HG03571 (cell line): ENCODE measurements at regions not wholly inside any gene's neighbourhood (a gene's known extent, or its start where the extent isn't known, plus 50 kb on each side); places are given as distances from the start of the nearest gene placed in this dataset.
A peak's percentile ranks its signal among the peaks of the same experiment; 100 is the strongest.
"Not testable (repeated sequence)": the region's sequence is repeated elsewhere in the genome, so short reads cannot be mapped to it uniquely, and the experiment has no call there.

Experiments
- ATAC-seq: cut with Tn5 transposase; IDR thresholded peaks from one replicate; pipeline ENCODE4 v1.9.1; 2021; ENCODE audit not compliant: unreplicated experiment

DNA sequence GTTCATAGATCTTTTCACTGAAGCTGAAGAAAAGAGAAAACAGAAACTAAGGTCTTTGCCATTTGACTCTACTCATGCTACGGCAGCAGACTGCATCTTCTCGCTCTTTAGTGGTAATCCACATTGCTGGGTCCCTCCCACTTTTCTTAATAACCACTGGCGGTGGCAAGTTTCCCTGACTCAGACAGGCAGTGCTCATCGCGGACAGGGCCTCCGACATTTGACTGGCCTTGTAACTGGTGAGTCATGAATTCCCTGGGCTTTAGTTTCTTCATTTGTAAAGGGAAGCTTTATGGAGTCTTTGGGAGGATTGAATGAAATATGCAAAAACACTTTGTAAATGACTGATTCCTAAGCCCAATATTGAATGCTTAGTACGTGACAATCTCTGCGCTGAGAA, 238.2 kb upstream of the RBBP8 start:
- no peak for ATAC-seq

DNA sequence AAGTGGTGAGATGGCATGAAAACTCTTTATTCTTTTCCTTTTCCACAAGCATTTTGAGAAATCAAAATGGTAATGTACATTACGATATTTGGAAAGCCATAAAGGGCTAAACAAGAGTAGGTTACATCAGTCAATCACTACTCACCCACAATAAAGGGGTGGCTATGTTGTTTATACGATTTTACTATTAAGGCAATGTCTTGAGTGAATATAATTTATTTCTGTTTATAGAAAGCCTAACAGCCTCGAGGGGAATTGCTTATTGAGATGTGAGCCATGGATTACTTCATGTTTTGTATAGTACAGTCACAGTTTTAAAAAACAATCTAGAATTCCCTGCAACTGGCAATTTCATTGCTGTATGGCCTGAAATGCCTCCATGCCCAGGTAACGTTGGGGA, 237.5 kb upstream of the RBBP8 start:
- ATAC-seq, result no peak

DNA sequence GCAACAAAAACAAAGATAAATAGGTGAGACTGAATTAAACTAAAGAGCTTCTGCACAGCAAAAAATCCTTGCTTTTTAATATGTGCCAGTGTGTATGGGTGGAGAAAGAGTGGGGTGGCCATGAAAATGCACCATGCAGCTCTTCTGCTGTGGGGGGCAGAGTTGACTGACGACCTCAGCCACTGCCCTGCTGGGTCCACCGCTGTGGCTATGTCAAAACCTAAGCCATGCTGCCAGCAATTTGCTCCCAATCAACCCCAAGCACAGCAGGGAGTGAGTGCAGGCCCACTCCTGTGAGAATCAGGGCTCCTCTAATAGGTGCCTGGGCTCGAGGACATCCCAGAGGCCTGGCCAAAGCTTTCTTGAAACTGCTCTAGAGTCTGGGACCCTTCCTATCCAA, 235.6 kb upstream of the RBBP8 start:
- no peak for ATAC-seq

DNA sequence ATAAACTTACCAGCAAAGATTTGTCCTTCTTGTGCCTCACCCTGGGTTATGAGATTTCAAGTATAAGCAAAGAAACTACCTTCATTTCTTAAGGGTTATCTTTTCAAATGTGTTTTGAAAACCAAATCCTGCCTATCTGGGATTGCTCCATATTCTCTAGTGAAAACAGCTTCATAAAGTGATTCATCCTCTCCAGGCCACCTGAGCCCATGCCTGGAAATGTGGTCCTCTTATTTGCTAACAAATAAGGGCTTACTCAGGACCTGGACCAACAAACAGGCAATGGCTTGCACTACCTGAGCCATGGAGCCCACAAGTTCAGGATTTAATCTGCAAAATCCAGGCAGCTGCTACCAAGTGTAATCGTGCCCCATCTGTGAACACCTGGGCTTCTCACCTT, 234.4 kb upstream of the RBBP8 start:
- ATAC-seq, result no peak

DNA sequence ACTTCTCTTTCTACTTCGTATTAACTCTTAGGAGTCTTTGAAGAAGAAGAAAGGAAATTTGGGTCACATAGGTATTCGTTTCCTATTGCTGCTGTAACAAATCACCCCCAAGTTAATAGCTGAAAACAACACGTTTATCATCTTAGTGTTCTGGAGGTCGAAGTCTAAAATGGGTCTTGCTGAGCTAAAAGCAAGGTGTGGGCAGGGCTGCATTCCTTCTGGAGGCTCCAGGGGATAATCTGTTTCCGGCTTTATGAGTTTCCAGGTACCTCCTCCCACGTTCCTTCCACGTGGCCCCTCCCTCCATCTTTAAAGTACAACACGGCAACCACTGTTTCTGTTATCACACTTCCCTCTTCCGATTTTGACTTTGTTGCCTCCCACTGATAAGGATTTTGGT, 233.5 kb upstream of the RBBP8 start:
- no peak for ATAC-seq

DNA sequence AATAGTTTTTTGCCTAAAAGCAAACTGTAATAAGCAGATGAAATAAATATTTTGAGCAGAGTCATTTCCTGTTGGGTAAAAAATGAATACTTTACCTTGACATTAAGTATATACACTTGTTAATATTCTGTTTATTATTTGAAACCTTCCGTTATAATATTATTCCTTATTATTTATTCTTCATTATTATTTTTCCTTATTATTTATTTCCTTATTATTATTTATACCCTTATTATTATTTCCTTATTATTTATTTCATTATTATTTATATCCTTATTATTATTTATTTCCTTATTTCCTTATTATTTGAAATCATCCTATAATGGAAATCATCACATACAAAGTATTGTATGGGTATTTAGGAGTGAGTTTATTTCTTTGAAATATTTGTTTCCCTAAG, 232.2 kb upstream of the RBBP8 start:
- ATAC-seq, result no peak

DNA sequence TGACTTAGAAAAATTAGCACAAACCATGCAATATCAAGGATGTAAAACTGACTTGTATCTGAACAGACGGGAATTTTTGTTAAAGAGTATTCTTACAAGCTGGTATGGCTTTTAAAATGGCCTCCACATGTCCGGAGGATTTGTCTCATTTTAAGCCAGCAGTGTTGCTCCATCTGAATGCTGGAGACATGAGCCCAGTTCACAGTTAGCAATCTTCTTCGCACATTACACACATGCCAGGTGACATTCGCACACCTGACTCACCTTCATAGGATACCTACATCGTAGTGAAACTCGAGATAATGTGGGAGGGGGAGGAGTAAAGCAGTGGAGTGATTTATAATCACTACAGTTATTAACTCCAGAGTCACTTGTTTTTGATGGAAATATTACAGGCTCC, 231.8 kb upstream of the RBBP8 start:
- ATAC-seq, result no peak

DNA sequence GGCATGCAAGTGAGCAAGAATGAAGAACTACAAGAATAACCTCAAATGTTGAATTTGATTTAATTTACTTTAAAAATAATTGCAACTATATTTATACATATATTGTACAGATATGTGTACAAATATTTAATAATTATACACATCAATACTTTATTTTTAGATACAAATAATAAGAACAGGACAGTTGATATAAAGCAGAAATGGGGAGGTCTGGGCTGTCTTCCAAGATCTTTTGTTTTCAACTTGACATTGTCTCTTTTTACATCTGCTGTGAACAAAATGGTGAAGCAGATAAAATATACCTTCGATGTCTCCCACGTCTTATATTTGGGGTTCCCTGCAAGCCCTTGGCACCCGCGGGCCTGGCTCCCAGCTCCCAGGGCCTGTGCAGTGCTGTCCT, 231.3 kb upstream of the RBBP8 start:
- ATAC-seq, result no peak

DNA sequence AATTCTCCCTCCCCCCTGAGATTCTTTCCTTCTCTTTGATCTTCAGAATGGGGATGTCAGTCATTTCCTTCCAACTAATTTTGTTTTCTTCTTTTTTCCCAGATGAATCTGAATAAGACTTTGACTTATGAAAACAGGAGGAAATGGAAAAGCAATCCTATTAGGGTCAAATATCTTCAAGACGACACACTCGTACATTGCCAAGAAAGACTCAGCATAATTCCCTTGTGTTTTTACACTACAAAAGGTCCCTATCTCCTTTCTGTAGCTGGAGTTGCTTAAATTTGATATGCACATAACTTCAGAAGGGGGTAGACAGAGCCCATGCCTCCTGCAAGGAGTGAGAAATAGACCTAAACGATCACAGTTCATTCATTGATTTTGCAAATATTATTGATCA, 230.3 kb upstream of the RBBP8 start:
- ATAC-seq, result no peak

DNA sequence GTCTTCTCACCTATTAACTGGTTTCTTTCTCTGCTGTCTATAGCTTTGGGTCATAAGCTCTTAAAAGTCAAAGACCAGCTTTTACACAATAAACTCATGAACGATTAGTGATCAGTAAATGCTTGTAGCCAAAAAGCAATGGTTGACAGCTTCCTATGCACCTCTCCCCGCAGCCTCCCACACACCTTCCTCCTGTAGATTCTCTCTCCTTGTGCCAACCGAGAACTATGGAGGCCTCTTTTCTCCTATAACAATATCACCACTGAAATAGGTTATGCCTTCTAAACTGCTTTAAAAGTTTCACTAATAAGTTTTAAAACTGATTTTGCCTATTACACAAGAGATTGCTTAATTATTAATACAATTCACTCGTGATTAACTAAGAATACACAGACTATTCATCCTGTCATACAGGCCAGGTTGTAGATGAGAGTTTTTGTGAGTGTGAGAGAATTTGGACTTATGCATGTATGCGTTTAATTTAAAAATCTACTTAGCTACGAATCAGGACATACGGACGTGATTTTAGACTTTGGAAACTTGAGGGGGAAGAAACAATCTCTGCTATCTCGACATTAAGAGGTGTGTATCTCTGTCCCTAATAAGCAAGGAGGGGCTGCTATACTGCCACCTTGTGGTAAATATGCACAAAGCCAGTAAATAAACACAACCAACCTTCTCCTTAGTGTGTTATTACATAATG, 229.1 kb upstream of the RBBP8 start:
- ATAC-seq, result peak; percentile 66

DNA sequence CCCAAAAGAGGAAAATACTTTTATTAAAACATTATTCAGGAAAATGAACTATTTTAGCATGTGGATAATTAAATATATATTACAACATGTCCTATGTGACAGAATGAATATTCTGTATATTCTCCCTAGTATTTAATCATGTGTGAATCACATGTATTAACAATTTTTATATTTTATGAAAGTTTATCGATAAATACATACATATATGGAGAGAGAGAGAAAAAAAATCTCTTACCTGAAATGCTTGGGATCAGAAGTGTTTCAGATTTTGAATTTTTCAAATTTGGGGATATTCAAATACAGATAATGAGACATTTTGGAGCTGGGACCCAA, 228.6 kb upstream of the RBBP8 start:
- no peak for ATAC-seq

DNA sequence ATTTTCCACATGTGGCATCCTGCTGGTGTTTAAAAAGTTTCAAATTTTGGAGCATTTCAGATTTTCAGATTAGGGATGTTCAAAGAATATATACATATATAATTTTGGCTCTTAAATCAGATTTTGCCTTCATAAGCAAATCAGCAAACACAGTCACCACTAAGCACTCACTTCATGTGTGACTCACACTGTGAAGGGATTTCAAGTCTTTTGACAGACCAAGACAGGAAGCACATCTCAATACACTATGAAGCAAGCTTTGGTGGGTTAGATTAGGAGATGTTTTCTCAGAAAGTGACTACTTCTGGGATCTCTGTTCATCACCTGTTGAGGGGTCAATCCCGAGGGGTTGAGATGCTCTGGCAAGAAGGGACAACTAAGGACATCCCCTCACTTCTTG, 227.8 kb upstream of the RBBP8 start:
- no peak for ATAC-seq

DNA sequence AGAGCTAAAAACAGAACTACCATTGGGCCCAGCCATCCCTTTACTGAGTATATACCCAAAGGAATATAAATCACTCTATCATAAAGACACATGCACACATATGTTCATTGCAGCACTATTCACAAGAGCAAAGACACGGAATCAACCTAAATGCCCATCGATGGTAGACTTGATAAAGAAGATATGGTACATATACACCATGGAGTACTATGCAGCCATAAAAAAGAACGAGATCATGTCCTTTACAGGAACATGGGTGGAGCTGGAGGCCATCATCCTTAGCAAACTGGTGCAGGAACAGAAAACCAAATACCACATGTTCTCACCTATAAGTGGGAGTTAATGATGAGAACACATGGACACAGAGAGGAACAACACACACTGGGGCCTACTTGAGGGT, 227.1 kb upstream of the RBBP8 start:
- not testable (repeated sequence) for ATAC-seq

DNA sequence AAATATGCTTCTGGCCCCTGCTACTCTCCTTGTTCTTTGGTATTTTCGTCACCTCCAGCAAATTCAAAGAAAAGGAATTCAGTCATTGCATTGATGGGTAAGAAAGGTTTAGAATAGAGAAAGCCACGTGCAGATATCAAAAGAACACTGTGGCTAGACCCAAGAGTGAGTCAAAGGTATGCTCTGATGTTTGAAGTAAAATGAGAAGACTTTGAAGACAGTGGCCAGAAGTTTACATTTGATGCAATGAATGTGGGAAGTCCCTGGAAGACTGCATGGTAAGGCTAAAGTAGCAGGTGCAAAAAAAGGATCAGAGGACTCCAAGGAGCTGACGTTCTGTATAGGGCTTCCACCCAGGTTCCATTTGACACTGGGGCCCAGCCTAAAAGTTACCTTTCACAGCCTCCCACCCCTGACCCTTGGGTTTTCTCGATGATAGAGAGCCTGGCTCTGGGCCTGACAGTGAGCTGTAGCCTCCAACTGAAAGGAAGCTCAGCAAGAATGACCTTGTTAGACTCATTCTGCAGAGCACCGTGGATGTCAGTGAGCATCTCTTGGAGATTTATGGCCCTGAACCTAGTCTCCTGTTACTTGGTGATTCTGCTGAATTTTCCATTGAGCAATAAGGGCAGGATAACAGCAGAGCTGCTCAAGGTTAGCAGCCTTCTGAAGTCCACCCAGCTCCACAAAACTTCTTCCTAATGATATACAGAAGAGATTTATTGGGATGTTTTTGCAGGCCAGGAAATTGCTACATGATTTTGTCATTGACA, 223.7 kb upstream of the RBBP8 start:
- ATAC-seq, result no peak

DNA sequence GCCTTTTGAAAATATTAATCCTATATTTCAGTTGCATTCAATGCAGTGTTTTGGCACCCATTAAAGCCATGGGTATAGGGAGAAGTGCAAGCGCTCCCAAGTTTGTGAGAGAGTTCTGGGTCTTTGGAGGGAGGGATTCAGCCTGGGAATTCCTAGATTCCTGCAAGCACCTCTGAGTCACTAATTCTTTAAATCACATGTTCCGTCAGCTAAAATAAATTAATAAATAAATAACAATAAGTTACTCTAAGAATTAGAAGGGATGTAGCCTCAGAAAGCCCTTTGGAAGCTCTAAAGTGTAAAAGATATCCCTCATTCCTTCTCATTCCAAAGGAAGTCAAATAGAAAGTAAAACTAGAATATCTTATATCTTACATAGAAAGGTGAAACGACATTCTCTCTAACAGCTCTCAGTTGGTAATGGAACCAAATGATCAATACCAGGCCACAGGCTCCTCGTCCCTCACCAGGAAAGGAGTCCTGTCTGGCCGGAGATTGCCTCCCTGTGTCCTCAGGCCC, 222.4 kb upstream of the RBBP8 start:
- no peak for ATAC-seq

DNA sequence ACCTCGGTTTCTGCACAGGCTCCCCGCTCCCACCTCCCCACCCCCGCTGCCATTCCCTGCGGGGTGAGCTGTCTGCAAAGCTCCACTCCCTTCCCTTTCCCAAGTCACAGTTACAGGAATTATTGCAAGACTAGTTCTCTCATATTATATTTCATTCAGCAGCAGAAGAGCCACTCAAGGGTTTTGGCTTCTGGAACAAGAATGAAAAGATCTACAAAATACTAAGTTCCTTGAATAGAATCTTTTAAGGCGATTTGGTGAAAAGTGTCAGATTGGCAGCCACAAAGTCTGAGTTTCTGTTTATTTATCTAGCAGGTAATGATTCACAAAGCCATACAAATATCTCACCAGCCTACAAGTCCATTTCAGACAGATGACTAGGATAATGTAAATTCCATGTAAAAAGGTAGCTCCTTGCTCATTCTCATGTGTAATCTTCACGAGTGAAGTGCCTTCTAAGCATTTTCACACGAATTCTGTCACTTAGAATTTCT, 221.9 kb upstream of the RBBP8 start:
- ATAC-seq, result no peak

DNA sequence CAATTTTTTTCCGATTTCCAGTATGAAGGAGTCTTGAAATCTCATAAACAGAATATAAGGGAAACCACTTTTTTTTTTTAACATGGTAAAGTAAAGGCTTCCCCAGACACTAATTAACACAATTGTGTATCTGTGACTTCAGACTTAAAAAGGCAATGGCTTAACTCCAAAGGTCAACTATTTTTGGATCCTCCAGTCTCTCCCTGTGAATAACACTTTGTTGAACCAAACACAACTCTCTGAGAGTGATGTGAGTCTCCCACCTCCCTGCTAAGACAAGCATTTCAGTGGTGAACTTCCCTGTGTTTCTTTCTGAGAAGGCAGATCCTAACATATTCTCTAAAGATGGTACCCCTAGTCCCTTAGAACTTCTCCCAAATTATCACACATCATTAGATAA, 219.6 kb upstream of the RBBP8 start:
- no peak for ATAC-seq

DNA sequence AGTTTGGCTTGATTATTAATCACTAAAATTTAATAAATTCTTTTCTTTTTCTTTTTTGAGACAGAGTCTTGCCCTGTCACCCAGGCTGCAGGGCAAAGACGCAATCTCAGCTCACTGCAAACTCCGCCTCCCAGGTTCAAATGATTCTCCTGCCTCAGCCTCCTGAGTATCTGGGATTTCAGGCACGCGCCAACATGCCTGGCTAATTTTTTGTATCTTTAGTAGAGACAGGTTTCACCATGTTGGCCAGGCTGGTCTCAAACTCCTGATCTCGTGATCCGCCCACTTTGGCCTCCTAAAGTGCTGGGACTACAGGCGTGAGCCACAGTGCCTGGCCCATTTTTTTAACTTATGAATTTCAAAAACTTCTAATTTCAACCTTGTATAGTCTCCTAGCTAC, 215.6 kb upstream of the RBBP8 start:
- not testable (repeated sequence) for ATAC-seq

DNA sequence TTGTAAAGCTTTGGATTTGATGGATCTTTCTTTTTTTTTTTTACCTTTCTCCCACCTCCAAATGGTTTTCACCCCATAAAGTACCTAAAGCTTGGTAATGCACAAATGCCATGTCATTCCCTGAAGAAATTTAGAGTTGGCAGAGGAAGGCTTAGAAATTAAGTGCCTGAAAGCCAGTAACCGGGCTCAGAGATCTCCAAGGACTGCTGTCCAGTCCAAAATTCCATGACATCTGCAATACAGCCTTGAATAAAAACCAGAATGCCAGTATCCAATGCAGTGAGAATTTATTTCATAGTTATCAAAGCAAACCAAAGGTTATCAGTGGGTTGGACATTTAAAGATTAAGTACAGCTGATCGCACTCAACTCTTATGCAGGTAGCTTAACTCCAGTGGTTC, 209.9 kb upstream of the RBBP8 start:
- no peak for ATAC-seq

DNA sequence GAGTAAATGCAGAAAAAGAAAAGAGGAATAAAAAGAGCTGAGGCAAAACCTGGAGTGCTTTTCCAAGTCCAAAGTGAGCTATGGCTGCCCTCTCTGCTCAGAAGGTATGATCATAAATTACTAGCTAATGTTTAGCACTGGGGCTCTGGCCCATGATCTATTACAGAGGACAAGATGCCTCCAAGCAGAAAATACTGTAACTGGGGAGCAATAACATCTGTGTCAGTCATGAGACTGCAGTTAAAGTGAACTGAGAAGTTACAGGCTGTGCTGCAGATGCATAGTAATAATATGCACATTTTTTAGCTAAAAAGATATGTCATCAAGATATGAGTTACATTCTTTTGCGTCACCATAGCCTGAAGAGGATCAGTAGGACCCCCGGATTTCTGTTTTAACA, 209.4 kb upstream of the RBBP8 start:
- no peak for ATAC-seq

DNA sequence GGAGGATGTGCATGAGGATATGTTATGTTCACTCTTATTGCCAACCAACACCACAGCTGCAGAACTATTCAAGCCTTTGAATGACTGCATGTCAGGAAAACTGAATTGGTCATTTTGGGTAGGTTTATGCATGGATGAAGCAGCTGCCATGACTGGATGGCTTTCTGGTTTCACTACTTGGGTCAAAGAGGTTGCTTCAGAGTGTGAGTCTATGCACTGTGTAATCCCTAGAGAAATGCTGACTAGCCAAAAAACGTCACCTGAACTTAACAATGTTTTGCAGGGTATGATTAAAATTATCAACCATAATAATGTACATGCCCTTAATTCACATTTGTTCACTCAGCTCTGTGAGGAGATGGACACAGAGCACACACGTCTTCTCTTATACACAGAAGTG, 206.7 kb upstream of the RBBP8 start:
- ATAC-seq, result no peak

DNA sequence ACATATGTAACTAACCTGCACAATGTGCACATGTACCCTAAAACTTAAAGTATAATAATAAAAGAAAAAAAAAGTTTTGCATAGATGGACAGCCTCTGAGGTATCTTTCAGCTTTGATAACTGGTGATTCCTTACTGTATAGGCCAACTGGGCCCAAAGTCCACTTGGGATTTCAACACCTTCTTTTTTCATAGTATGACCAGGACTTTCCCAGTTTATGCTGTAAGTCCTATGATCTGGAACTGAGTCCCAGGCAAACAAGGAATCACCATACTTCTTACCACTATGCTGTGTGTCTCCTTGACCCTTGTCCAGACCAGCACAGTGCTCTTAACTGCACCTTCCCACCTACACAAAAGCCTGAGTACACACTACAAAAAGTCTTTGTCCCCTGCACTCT, 205.1 kb upstream of the RBBP8 start:
- ATAC-seq, result no peak
